ENCODE measurements at regions not wholly inside any gene's neighbourhood (a gene's known extent, or its start where the extent isn't known, plus 50 kb on each side); places are given as distances from the start of the nearest gene placed in this dataset.

- Histone ChIP-seq H3K9me2 (replicated peaks; ENCODE audit: low read depth, low read length) (no peaks in the 10 kb centered on the region), H3K4me2 (ENCODE audit: low read depth, low read length, poor library complexity, severe bottlenecking) (no peak overlapping the region), H4K20me1 (ENCODE audit: insufficient read depth, low read length, poor library complexity, severe bottlenecking) (no peaks in the 10 kb centered on the region), H3K27me3 (ENCODE audit: insufficient read depth, low read length, poor library complexity, severe bottlenecking) (no peaks in the 10 kb centered on the region), H3K9ac (ENCODE audit: low read depth, low read length, poor library complexity, severe bottlenecking) (no peak overlapping the region), H2AFZ (ENCODE audit: low read length) (no peak overlapping the region), H3K4me1 (ENCODE audit: insufficient read depth, low read length, poor library complexity, severe bottlenecking) (peaks cover 35% of the 10 kb centered on the region), H3K4me3 (ENCODE audit: low read length, poor library complexity, severe bottlenecking) (no peak overlapping the region), H3K9me3 (ENCODE audit: insufficient read depth, low read depth, low read length) (no peaks in the 10 kb centered on the region), H3F3A (ENCODE audit: low read depth) (no peaks in the 10 kb centered on the region), H3K36me3 (ENCODE audit: insufficient read depth, low read length) (no peaks in the 10 kb centered on the region), H3K79me2 (ENCODE audit: insufficient read depth, low read length) (no peaks in the 10 kb centered on the region)
- TF ChIP-seq CTCF (conservative IDR thresholded peaks at IDR 0.05; ENCODE audit: low read length) (no peak), EZH2phosphoT487 (IDR thresholded peaks at IDR 0.05; ENCODE audit: borderline replicate concordance) (no peak)
Observed at GRCh38 chr6:138582573-138582972, 83.3 kb upstream of the NHSL1 start.

GRCh38 chr6:138586638-138587037, 87.3 kb upstream of the NHSL1 start:
- Histone ChIP-seq H3K4me3 (ENCODE audit: low read length, poor library complexity, severe bottlenecking) (no peak overlapping the region), H3F3A (ENCODE audit: low read depth) (no peaks in the 10 kb centered on the region), H3K9me2 (replicated peaks; ENCODE audit: low read depth, low read length) (no peaks in the 10 kb centered on the region), H3K4me1 (ENCODE audit: insufficient read depth, low read length, poor library complexity, severe bottlenecking) (peaks cover 16% of the 10 kb centered on the region), H2AFZ (ENCODE audit: low read length) (no peak overlapping the region), H3K4me2 (ENCODE audit: low read depth, low read length, poor library complexity, severe bottlenecking) (no peak overlapping the region), H3K27me3 (ENCODE audit: insufficient read depth, low read length, poor library complexity, severe bottlenecking) (no peaks in the 10 kb centered on the region), H3K36me3 (ENCODE audit: insufficient read depth, low read length) (no peaks in the 10 kb centered on the region), H4K20me1 (ENCODE audit: insufficient read depth, low read length, poor library complexity, severe bottlenecking) (no peaks in the 10 kb centered on the region), H3K79me2 (ENCODE audit: insufficient read depth, low read length) (no peaks in the 10 kb centered on the region), H3K9me3 (ENCODE audit: insufficient read depth, low read depth, low read length) (no peaks in the 10 kb centered on the region), H3K9ac (ENCODE audit: low read depth, low read length, poor library complexity, severe bottlenecking) (no peak overlapping the region)
- TF ChIP-seq EZH2phosphoT487 (IDR thresholded peaks at IDR 0.05; ENCODE audit: borderline replicate concordance) (no peak), CTCF (conservative IDR thresholded peaks at IDR 0.05; ENCODE audit: low read length) (no peak)

GRCh38 chr6:138588805-138589434, 89.6 kb upstream of the NHSL1 start:
- H3K9me2 ChIP-seq (replicated peaks; ENCODE audit: low read depth, low read length) = no peaks in the 10 kb centered on the region
- no peak overlapping the region for H2AFZ ChIP-seq (ENCODE audit: low read length)

More at GRCh38 chr6:138588805-138589434, 89.6 kb upstream of the NHSL1 start:
- H3K79me2 ChIP-seq (ENCODE audit: insufficient read depth, low read length) = no peaks in the 10 kb centered on the region
- no peak overlapping the region for H3K4me2 ChIP-seq (ENCODE audit: low read depth, low read length, poor library complexity, severe bottlenecking)
- no peak overlapping the region for H3K4me3 ChIP-seq (ENCODE audit: low read length, poor library complexity, severe bottlenecking)
- H3K9ac ChIP-seq (ENCODE audit: low read depth, low read length, poor library complexity, severe bottlenecking) = no peak overlapping the region
- TF ChIP-seq CTCF (conservative IDR thresholded peaks at IDR 0.05; ENCODE audit: low read length) (peak; percentile 98), EZH2phosphoT487 (IDR thresholded peaks at IDR 0.05; ENCODE audit: borderline replicate concordance) (no peak)
- H3K27me3 ChIP-seq (ENCODE audit: insufficient read depth, low read length, poor library complexity, severe bottlenecking) = no peaks in the 10 kb centered on the region
- H3K9me3 ChIP-seq (ENCODE audit: insufficient read depth, low read depth, low read length) = no peaks in the 10 kb centered on the region
- no peaks in the 10 kb centered on the region for H3K36me3 ChIP-seq (ENCODE audit: insufficient read depth, low read length)
- H4K20me1 ChIP-seq (ENCODE audit: insufficient read depth, low read length, poor library complexity, severe bottlenecking) = no peaks in the 10 kb centered on the region
- peaks cover 21% of the 10 kb centered on the region for H3K4me1 ChIP-seq (ENCODE audit: insufficient read depth, low read length, poor library complexity, severe bottlenecking)
- no peaks in the 10 kb centered on the region for H3F3A ChIP-seq (ENCODE audit: low read depth)

Measured in Loucy (cell line).